ENCODE measurements at regions not wholly inside any gene's neighbourhood (a gene's known extent, or its start where the extent isn't known, plus 50 kb on each side); places are given as distances from the start of the nearest gene placed in this dataset.

DNA sequence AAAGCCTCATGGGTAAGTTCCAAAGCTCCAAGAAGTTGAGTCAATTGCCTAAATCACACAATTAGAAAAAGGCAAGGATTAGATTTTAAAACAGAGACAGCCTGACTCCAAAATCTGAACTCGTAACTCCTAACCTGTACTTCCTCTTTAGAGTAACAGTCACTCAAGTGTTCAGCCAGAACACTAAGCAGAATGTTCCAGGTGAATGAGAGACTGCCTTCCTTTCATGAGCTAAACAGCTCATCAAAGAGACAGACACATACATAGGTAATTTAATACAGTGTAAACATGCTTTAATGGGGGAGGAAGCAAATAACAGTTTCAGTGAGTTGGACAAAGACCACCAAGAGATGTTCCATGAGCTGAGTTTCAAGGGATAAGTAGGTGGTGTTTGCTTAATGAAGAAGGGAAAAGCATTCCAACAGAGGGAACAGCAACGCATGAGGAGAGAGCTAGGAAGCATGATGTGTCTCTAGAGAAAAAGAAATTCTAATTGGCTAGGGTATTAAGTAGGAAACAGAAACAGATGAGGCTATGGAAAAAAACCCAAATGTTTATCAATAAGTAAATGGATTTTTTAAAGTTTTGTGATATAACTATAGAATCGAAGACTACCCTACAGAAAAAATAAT, 403.9 kb downstream of the MED13L start:
- TF ChIP-seq, protein P1, sequence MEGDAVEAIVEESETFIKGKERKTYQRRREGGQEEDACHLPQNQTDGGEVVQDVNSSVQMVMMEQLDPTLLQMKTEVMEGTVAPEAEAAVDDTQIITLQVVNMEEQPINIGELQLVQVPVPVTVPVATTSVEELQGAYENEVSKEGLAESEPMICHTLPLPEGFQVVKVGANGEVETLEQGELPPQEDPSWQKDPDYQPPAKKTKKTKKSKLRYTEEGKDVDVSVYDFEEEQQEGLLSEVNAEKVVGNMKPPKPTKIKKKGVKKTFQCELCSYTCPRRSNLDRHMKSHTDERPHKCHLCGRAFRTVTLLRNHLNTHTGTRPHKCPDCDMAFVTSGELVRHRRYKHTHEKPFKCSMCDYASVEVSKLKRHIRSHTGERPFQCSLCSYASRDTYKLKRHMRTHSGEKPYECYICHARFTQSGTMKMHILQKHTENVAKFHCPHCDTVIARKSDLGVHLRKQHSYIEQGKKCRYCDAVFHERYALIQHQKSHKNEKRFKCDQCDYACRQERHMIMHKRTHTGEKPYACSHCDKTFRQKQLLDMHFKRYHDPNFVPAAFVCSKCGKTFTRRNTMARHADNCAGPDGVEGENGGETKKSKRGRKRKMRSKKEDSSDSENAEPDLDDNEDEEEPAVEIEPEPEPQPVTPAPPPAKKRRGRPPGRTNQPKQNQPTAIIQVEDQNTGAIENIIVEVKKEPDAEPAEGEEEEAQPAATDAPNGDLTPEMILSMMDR (IDR thresholded peaks at IDR 0.05; ENCODE audit: low read depth, low read length) = no peak
- TF ChIP-seq, protein P2, sequence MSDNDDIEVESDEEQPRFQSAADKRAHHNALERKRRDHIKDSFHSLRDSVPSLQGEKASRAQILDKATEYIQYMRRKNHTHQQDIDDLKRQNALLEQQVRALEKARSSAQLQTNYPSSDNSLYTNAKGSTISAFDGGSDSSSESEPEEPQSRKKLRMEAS (IDR thresholded peaks at IDR 0.05; ENCODE audit: low read depth, low read length) = no peak
- no peak for TF ChIP-seq POLR2A (IDR thresholded peaks at IDR 0.05; ENCODE audit: extremely low read depth, insufficient read length)
- no peak for TF ChIP-seq MYC (IDR thresholded peaks at IDR 0.05; ENCODE audit: low read depth, low read length)
